Hepatocyte (in vitro differentiated cells): ENCODE measurements at regions not wholly inside any gene's neighbourhood (a gene's known extent, or its start where the extent isn't known, plus 50 kb on each side); places are given as distances from the start of the nearest gene placed in this dataset.

Experiments used
- EZH2phosphoT487 ChIP-seq: fragments of 200-600 bp; sonication (generic); IDR thresholded peaks from one replicate; pipeline ENCODE4 v1.6.1; 2018; ENCODE audit warnings: antibody characterized with exemption, mild to moderate bottlenecking, low read depth, moderate library complexity; ENCODE audit not compliant: unreplicated experiment, severe bottlenecking
- TF ChIP-seq, protein P1 (sequence below): fragments of 200-600 bp; sonication (generic); IDR thresholded peaks from 2 replicates; pipeline ENCODE4 v1.5.1; 2016; ENCODE audit warnings: antibody characterized with exemption, mild to moderate bottlenecking; ENCODE audit not compliant: poor library complexity

DNA sequence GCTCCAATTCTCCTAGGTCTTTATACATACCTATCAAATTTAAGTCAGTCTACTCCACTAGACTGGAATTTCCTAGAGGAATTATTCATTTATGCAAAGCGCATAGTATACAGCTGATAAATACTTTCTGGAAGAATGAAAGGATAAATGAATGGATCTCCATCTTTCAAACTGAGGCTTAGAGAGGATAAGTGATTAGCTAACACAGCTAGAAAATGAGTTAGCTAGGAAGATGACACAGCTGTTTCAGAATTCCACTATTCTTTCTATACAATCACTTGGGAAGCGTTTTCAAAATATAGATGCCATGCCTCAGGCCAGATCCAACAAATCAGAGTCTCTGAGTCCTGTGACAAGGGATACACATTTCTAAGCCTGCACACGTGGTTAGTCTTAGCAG lies 1146.6 kb upstream of the ZEB2 start:
- TF ChIP-seq, protein P1, sequence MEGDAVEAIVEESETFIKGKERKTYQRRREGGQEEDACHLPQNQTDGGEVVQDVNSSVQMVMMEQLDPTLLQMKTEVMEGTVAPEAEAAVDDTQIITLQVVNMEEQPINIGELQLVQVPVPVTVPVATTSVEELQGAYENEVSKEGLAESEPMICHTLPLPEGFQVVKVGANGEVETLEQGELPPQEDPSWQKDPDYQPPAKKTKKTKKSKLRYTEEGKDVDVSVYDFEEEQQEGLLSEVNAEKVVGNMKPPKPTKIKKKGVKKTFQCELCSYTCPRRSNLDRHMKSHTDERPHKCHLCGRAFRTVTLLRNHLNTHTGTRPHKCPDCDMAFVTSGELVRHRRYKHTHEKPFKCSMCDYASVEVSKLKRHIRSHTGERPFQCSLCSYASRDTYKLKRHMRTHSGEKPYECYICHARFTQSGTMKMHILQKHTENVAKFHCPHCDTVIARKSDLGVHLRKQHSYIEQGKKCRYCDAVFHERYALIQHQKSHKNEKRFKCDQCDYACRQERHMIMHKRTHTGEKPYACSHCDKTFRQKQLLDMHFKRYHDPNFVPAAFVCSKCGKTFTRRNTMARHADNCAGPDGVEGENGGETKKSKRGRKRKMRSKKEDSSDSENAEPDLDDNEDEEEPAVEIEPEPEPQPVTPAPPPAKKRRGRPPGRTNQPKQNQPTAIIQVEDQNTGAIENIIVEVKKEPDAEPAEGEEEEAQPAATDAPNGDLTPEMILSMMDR: no peak
- no peak for TF ChIP-seq EZH2phosphoT487
